EL (cell line): ENCODE measurements at regions not wholly inside any gene's neighbourhood (a gene's known extent, or its start where the extent isn't known, plus 50 kb on each side); places are given as distances from the start of the nearest gene placed in this dataset.

ENCODE experiments used
- DNase-seq: peaks from one replicate; pipeline ENCODE4 v3.0.0-alpha.2; 2016

- no peak for DNase-seq
Measured at GRCh38 chr1:208298593-208299269, 54.5 kb upstream of the PLXNA2 start.

DNA sequence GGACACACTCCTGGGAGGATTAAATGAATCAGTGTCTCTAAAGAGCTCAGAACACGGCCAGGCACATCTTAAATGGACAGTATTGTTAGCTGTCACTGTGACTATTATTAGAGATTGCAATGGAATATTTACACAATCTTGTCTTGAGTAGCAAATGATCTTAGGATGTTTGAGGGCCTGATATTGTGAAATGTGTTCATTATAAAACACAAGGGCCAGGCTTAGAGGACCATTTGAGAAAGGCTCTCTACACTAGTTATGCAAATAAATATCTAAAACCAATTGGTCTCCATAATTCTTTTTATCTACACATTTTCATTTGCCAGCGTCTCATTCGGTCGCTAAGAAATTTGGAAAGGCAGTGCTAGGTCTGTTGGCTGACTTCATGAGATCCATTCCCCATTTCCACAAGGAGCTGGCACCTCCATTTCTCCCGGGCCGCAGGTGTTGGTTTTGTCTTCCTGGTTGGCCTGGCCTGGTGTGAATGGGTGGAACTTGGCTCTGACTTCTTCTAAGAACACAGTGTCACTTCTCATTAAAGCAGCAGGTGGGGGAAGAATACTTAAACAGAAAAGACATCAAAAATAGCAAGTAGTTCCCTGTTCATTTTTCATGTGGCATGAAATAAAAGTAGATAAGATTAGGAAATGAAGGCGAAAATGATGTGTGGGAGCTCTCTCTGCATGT, 56.0 kb upstream of the PLXNA2 start:
- DNase-seq = no peak

GRCh38 chr1:208302699-208303238, 58.6 kb upstream of the PLXNA2 start:
- no peak for DNase-seq

DNA sequence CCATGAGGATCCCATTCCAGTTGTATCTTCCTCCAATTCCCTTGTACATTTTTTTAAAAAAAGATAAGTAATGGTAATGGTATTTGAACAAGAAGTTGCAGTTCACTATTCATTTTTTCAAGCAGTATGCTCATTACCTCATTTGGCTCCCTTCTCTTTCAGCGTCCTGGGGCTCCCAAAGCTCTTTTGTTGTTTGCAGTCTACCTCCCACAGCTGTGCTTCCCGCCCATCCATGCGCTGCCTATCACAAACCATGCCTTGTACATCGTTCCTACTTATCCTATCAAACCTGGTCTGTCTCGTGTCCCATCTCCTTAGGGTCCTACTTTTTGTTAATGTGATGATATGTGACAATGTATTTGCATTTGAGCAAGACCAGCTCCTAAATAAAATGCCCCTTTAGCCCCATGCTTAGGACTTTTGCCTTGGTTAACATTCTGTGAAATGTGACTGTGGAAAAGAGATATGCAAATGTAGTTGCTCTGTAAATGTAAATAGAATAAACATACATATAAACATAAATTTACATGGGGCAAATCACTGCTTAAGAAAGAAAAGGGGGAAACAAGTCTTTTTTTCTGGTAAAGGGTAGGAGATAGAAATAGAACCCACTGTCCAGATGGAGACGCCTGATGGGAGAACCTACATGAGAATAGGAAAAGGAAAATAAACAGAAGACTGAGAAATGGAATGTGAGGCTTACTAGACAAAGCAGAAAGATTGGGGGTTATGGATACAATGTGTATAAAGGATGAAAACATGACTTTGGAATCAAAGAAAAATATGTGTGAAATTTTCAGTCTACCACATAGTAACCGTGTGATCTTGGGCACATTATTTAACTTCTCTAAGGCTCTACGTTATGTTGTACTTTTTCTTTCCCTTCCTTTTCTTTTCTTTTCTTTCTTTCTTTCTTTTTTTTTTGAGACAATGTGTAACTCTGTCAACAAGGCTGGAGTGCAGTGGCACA, 59.8 kb upstream of the PLXNA2 start:
- DNase-seq = no peak

GRCh38 chr1:208308221-208308620, 64.0 kb upstream of the PLXNA2 start:
- no peak for DNase-seq

DNA sequence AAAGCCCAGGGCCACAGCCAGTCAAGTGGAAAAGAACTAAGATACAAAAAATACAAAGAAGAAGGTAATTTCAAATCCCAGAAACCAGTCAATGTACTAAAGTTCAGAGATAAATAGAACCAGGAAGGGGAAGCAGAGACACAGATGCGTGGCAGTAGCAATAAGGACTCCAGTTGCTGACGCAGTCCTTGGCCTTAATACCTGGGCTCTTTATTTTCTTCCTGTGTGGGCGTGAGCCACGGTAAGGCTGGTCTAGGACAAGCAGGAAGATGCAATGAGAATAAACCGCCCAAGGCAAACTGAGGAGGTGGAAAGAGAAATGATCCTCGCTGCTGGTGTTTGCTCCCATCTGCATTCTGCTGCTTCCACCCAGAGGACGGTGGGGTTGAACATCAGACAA, 65.6 kb upstream of the PLXNA2 start:
- DNase-seq = no peak

DNA sequence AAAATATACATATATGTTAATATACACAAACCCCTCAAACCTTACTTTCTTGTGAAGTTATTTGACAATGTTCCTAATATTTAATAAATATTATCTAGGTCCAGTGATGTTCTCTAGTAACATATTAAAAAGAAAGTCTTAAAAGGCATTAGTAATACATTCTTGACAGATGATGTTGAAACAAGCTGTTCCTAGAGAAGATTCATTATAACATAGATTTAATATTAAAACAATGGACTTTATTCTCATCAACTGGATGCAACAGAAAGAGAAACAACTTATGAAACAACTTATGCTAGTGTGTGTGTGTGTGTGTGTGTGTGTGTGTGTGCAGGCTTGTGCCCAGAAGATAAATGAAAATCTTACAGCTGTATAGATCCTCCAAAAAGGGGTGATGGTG, 68.5 kb upstream of the PLXNA2 start:
- no peak for DNase-seq

GRCh38 chr1:208314431-208314830, 70.2 kb upstream of the PLXNA2 start:
- no peak for DNase-seq

DNA sequence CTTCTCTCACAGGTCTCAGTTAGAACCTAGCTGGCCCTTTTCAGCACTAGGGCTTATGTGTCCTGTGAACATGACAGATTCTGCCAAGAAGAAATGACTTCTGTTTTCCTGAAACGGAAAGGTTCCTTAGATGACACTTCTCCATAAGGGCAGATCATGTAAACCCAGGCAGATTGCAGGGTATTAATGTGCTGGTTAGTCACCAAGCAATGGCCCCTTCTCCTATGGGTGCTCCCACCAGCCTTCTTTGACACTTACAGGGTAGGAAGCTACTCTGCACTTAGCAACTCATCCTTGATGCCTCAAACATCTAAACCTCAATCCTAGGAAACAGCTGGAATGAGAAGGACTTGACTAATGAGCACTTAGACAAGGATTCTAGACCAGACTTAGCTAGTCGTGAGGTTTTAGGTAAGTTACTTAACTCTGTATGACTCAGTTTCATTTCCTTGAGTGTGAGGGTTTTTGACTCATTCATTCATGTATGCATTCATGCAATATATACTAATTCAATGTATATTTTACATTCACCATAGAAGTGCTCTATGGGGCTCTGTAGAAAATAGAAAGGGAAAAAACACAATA, 74.1 kb upstream of the PLXNA2 start:
- no peak for DNase-seq

- no peak for DNase-seq
Measured at GRCh38 chr1:208324005-208324404, 79.8 kb upstream of the PLXNA2 start.

DNA sequence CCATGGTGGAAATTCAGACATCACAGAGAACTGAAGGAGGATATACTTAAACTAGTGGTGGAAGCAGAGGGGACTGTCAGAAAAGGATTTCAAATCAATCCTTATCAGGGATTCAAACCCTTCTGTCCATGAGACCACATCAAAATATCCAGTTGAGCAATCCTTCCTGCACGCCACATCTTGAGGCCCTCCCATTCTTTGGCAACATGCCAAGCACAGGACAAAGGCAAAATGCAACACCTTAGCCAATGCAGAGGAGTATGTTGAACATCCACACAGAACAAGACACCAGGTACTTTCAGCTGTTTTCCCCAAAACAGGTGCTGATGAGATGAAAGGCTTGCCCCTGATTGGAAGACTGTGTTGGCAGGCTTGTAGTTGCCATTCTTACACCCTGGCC, 81.8 kb upstream of the PLXNA2 start:
- no peak for DNase-seq

GRCh38 chr1:208329300-208329699, 85.1 kb upstream of the PLXNA2 start:
- no peak for DNase-seq

GRCh38 chr1:208332036-208332773, 88.0 kb upstream of the PLXNA2 start:
- no peak for DNase-seq

GRCh38 chr1:208332774-208333126, 88.6 kb upstream of the PLXNA2 start:
- no peak for DNase-seq

- DNase-seq = no peak
Measured at GRCh38 chr1:208333676-208334075, 89.5 kb upstream of the PLXNA2 start.

DNA sequence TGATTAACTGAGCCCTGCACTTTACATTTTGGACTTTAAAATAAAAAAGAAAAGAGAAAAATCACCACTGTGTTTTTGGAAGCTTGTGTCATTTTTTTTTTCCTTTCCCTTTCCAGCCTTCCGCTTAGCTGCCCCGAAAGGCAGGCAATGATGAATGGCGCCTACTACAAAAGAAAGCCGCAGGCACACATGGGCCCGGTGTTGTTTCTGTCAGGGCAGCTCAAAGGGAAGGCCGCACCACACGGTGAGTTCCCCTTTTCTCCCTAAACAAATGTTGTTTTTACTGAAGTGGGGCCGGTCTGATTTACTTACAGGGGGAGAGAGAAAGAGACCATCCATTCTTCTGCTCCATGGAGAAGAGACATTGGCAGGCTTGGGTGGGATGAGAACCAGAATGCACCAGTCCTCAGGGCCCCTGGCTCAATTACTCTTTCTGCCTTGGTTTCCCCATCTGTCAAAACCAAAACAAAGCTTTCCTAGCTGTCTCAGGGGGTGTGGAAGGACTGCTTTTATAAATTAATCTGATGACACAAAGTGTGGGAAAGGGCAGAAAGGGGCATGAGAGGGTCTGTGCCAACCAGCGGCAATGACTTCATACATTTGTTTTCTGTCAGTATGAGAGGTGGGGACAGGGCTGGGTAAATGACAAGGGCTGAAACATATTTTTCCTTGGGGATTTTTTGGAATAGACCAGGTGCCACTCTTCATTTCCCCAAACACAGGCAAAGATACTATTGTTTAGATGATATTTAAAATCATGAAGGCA, 91.4 kb upstream of the PLXNA2 start:
- DNase-seq = no peak

DNA sequence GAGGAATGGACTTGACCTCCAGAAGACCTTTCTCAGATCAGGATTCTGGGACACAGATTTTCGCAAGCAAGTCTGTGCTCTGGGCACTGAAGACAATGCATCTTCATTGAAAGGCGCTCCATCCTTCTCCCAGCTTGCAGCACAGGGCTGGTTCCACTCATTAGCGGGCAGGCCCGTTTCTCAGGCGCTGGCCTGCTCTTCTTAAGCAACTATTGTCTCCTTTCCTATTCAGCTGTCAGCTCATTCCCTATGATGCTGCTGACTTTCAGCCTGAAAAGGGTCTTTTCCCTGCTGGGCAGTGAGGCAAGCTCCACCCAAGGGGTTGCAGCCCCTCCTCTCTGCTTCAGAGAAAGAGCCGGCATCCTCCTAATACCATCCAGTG, 91.9 kb upstream of the PLXNA2 start:
- no peak for DNase-seq

DNA sequence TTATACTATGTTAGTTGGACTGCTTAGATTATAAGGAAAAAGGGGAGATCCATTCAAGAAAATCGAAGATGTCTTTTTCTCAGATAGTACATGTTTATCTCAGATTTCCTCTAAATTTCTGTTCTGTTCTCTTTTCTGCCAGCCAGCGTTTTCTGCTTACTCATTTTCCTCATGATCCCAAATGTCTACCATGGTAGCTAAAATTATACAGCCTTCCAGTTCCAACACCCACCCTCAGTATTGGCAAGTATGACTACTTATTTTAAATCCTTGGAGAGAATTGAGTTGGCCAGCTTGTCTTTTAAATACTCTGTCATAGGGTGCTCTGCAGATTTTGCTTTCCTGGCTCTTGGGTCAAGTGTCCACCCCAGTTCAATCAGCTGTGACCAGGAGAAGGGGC, 95.7 kb upstream of the PLXNA2 start:
- DNase-seq = no peak

- DNase-seq = no peak
Measured at GRCh38 chr1:208343226-208343625, 99.0 kb upstream of the PLXNA2 start.

- no peak for DNase-seq
Measured at GRCh38 chr1:208344202-208344857, 100.1 kb upstream of the PLXNA2 start.

- no peak for DNase-seq
Measured at GRCh38 chr1:208347191-208347590, 103.0 kb upstream of the PLXNA2 start.
